HG02973 (cell line): ENCODE measurements at regions not wholly inside any gene's neighbourhood (a gene's known extent, or its start where the extent isn't known, plus 50 kb on each side); places are given as distances from the start of the nearest gene placed in this dataset.
"Not testable (repeated sequence)": the region's sequence is repeated elsewhere in the genome, so short reads cannot be mapped to it uniquely, and the experiment has no call there.

Experiments
- ATAC-seq: cut with Tn5 transposase; IDR thresholded peaks from one replicate; pipeline ENCODE4 v1.9.1; 2021; ENCODE audit warnings: moderate library complexity; ENCODE audit not compliant: unreplicated experiment

DNA sequence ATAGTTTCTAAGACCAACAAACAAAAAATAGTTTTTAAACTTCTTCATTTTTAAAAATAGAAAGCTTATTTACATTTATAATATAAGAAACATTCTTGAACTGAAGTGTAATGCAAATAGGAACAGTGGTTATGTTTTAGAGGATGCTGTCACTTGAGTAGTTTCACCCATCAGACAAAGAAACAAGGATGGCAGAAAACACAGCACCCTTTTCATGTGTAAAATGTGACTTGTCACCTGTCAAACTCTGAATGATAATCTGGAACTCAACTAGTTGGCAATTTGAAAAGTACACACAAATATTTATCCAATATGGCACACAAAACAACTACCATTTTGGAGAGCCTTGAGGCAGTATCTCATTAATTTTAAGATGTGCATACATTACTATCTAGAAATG is 816.0 kb downstream of the TSN start:
- not testable (repeated sequence) for ATAC-seq

DNA sequence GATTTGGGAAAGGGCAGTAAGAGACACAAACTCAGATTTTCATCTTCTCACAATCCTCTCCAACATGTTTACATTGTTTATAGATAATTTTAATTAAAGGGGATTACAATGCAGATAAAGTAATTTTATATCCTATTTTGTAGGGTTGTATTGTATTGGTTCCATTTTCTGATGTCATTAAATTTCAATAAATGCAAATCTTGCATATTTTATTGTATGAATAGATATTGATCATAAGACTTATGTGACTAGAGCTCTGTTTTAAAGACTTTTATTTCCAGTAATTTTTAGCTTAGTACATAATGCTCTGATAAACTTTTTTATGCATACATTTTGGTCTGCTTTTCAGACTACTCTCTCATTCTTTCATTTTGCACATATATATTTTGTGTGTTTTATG is 819.6 kb downstream of the TSN start:
- no peak for ATAC-seq

DNA sequence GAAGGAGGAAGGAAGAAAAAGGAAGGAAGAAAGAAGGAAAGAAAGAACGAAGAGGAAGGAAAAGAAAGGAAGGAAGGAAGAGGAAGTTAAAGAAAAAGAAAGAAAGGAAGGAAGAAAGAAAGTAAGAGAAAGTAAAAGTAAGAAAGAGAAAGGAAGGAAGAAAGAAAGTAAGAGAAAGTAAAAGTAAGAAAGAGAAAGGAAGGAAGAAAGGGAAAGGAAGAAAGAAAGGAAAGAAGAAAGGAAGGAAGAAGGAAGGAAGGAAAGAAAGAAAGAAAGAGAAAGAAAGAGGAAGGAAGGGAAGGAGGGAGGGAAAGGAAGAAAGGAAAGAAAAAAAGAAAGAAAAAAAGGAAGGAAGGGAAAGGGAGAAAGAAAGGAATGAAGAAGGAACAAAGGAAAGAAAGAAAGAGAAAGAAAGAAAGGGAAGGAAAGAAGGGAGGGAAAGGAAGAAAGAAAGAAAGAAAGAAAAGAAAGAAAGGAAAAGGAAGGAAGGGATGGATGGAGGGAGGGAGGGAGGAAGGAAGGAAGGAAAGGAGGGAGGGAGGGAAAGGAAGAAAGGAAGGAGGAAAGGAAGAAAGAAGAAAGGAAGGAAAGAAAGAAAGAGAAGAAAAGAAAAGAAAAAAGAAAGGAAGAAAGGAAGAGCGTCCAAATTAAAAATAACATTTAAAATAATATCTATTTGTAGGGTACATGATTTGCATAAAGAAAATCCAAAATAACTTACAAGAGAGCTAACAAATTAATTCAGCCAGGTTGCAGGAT is 827.9 kb downstream of the TSN start:
- no peak for ATAC-seq

DNA sequence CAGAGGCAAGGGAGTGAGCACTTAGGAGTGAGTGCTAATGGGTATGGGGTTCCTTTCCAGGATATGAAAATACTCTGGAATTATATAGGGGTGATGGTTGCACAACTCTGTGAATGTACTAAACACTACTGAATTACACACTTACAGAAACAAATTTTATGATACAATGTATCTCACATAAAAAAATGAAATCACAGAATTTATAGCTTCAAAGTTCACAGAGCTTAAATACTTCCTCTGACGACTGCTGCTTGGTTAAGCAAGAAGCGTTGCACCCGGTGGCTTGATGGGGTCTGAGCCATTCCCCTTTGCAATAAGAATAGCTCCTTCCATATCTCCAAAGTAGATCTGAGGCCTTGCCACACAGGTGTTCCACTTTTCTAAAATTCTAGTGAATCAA is 835.1 kb downstream of the TSN start:
- ATAC-seq, result no peak

DNA sequence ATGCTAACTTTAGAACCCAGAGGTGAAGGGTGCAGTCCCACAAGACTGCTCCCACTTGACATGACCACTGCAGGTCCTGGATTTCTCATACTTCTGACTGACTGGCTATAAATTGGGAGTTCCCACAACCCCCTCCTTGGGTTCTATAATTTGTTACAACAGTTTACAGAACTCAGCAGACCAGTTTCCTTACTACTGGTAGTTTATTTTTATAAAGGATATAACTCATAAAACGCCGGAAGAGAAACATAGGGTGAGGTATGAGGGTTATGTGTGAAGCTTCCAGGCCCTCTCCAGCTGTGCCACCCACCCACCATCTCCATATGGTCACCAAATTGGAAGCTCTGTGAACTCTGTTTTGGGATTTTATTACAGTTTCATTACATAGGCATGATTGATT is 839.6 kb downstream of the TSN start:
- ATAC-seq, result no peak

DNA sequence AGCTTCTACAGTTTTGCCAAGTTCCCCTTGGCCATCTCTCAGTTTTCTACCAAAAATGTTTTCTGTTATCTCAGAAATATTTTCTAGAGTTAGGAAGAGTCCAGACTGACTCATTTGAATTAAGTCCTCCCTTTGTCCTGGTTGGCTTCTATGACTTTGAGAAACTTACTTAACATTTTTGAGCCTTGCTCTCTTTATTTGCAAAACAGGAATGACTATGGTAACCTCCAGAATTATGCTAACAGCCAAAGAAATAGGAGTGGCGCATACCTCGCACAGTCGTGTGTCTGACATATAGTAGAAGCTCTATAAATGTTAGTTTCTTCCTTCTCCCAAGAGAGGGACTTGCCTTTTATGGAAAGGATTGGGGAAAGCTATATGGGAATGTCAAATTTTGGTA is 841.1 kb downstream of the TSN start:
- no peak for ATAC-seq

DNA sequence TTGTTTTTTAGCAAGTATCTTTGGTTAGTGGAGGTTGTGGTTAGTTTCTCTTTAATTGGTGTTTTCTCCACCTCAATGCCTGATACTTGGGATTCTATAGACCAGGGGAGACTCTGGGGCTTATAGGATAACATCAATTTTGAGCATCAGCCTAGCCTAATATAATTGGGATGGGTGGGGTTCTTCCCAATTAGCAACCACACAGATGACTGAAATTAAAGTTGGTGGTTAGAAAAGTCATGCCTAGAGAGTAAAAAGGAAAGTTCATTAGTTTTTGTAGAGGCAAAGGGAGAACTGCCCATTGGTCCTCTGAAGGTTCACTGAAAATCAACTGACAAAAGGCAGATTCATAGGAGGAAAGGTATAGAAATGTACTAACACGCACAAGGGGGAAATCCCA is 843.3 kb downstream of the TSN start:
- no peak for ATAC-seq

DNA sequence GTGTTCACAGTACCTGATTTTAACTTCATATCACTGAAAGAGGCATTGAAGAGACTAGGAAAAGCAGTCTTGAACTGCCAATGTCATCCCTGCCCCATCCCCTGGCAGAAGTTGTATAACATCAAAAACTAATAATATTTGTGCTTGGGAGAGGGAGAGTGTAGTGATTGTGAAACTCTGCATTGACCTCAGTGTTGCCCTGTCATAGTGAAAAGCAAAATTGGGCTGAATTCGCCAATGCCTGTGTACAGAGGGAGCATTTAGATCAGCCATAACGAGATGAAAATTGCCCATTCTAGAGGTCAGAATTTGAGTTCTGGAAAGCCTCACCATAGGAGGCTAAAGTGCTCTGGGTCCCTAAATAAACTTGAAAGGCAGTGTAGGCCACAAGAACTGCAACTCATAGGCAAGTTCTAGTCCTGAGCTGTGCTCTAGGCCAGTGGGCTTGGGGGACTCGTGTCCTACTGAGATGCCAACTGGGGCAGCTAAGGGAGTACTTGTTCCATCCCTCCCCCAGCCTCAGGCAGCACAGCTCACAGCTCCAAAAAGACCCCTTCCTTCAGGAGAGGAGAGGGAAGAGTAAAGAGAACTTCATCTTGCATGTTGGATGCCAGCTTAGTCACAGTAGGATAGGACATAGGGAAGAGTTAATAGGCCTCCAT is 855.6 kb downstream of the TSN start:
- no peak for ATAC-seq

DNA sequence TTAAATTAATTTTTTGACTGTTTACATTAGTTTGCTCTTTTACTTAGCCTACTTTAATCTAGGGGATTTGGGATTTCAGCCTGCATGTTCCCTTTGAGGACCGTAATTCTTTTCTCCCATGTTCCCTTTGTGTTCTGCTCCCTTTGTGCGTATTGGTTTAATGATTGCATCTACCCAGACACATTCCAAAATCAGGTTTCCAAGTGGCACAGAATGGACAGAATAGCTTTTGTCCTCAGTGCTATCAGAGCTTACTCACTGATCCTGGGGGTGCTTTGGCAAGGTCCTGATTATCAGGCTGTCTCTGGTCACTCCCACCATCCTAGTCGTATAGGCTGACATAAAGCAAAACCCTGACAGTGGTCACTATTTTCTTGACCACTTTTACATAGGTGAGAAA is 867.5 kb downstream of the TSN start:
- ATAC-seq, result no peak

DNA sequence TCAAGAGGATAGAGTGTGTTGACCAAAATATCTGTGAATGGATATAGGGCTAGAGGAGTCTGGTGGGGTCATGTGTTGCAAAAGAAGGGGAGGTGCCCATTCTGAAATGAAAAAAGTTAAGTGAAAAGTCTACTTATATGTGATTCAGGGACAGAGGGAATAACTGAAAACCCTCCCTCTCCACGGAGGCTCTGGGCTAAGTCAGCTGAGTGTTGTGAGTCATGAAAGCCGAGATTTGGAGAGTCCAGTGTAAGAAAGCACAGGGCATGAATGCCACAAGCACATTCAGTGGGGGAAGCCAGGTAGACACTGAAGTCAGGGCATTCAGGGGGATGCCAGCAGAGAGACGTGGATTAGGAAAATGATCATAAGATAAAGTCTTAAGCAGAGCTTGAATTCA is 871.9 kb downstream of the TSN start:
- no peak for ATAC-seq

DNA sequence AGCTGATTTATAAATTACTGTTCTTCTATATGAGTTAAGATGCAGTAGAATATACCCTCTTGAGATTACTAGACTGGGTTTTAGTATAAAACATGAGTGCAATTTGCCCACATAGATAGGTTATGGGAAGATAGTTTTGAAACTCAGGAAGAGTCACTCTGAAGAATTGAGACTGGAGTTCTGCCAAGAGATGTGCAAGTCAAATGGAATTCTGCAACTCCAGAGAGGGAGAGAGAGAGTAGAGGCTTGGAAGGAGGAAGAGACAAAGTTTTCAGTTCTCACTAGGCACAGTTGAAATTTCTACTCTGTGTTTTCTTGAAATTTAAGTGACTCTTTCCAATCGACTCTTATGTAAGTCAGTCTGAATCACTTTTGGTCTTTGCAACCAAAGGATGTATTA is 878.8 kb downstream of the TSN start:
- ATAC-seq, result no peak

DNA sequence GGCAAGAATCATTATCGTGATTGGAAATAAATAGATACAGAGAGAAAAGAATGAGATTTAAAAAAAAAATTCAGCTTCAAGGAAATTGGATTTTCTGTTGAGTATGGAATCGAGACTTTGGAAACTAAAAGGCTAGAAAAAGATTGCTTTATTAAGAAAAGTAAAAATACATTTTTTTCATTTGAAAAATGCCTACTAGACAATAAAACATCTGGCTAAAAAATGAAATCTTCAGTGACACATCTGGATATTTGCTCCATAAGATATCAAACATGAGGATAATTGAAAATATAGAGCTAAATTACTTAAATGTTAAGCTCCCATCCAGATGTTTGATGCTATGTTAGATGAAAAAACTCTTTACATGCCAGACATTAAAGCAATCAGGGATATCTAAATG is 879.5 kb downstream of the TSN start:
- ATAC-seq, result no peak

DNA sequence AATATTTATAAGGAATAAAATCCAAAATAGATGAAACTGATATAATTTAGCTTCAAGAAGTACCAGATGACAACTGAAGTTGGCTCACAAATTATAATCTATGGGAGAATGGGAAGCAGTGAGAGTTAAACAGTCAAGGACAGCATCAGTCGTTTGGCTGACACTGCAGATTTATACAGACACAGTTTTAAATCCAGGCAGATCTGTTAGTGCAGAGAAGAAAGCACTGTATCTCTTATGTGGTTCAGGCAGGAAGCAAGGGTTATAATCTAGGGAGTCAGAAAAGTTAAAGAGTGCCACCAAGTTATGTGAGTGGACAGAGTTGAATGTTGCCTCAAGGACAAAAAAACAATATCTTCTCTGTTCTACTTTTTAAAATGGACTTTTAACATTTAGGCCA is 880.2 kb downstream of the TSN start:
- no peak for ATAC-seq

DNA sequence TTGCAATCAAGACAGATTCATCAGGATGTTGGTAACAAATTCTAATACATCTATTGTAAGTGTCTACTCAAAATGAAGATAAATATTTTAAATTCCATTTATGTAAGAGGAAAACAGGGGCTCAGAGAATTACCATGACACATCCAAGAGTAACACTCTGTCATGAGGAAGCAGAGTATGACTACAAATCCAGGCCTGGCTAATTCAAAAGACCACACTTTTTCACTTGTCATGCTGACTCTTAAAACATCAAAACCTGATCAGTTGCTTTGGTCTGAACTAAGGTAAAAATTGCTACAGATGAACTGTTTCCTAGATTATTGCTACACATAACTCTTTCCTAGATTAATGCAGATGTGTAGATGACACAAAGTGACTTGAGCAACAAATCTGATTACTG is 880.6 kb downstream of the TSN start:
- ATAC-seq, result no peak

DNA sequence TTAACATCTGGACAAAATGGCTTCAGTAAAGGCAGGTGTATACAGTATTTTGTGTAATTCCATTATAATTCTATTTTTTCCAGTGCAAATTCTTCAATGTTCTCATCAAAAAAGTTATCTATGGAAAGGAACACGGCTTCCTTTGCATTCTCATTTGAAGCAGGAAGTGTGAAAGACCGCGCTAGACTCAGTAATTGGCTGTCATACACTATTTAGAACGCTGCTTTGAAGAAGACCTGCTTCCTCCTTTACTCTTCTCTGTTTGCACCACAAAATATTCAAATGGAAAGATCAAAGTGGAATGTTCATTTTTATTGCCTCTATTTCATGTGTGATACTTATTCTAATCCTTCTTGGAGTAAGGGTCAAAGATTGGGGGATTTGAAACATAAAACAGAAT is 883.7 kb downstream of the TSN start:
- no peak for ATAC-seq

DNA sequence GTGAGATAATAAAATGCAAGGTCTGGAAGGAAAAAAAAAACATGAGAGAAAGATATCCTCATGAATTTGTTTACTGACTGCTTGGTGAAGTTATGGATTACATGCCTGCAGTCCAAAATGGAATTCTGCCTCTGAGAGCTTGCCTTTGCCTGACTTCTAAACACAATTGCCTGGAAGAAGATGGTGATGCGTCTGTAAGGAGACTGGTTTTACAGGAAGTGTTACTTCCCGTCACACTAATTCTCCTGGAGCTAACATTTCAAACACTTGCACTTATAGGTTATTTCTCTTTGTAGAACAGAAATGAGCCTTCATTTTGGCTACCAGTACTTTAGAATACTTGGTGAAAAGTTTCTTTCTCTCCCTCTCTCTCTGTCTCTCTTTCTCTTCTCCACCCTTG is 884.3 kb downstream of the TSN start:
- no peak for ATAC-seq

DNA sequence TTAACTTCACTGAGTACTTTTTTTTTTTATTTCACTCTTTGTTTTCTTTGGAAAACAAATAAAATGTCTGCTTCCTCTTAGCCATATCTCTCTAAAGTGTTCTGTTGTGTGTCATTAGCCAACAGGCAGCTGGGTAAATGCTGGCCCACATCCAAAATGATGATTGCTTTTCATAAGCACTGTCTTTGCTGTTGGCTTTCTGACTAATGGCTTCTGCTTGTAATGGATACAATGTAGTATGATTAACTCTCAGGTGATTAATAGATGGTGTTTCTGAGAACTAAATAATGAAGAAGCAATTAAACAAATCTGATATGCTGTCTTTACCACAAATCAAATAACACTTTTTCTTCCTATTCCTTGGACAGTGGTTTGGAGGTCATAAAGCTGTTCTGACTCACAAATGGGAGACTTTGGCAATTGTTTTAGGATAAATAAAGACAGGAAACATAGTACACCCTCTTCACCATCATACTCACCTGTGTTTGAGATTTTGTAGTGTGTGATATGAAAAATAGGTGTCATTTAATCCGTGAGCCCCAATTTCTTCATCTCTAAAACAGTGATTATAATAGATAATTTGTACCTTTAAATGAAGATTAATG is 888.4 kb downstream of the TSN start:
- no peak for ATAC-seq

DNA sequence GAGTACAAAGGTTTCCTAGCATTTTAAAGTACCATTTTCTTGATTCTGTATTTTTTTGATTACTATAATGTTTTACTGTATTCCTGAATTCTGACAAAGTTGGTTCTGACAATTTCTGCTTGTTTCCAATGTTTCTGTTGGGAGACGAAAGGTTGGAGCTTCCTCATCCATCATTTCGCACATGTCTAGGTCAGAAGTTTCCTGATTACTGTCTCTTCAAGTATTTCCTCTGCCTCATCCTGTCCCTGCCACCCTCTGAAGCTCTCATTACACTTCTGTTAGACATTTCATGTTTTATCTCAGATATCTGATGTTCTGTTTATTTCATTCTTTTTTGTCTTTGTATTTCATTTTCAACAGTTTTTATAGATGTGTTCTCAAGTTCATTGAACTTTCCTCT is 895.8 kb downstream of the TSN start:
- ATAC-seq, result no peak

DNA sequence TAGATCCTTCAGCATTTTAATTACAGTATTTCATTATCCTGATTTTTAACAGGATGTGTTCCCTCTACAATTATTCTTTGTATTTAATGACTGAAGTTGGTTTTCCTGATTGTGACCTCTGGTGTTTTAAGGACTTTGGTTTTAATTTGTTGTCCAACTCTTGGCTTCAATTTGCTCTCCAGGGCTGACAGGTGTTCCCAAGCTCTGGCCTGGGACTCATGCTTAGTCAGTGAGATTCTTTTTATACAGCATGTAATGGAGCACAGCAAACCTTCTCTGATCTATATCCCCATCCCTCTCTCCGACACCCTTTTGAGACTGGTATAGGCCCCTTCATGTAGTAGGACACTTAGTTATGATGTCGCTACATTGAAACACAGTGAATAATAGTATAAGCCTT is 896.3 kb downstream of the TSN start:
- no peak for ATAC-seq

DNA sequence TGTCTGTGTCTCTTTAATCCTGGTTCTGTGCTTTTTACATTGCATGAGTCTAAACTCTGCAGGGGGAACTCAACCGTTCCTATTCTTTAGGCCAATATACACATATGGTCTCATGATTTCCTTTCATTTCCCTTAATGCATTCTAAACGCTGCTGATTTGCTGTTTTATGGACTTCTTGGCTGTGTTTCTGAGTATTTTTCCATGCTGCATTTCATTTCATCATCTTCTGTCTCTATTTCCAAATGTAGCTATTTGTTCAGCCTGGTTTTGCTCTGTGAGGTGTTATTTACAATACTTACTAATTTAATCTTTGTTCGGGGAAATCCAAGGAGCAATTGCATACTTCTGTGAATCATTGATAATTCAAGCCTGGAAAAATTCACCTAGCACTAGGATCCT is 897.2 kb downstream of the TSN start:
- no peak for ATAC-seq

DNA sequence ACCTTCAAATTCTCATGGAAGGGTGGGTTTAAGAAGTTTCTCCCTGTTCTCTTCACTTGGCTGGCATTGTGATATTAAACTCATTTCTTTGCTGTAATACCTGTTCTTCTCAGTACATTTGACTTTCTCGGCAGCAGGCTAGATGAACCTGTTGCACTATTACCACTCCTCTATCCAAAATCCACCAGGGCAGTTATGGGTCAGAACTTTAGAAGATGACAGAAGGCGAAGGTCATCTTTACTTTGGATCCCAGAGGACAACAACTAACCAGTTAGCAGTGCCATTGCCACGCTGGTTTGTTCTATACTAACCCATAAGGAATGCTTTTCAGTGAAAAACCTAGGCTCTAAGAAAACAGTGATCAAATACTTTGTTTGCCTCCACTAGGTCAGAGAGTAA is 901.0 kb downstream of the TSN start:
- ATAC-seq, result no peak

DNA sequence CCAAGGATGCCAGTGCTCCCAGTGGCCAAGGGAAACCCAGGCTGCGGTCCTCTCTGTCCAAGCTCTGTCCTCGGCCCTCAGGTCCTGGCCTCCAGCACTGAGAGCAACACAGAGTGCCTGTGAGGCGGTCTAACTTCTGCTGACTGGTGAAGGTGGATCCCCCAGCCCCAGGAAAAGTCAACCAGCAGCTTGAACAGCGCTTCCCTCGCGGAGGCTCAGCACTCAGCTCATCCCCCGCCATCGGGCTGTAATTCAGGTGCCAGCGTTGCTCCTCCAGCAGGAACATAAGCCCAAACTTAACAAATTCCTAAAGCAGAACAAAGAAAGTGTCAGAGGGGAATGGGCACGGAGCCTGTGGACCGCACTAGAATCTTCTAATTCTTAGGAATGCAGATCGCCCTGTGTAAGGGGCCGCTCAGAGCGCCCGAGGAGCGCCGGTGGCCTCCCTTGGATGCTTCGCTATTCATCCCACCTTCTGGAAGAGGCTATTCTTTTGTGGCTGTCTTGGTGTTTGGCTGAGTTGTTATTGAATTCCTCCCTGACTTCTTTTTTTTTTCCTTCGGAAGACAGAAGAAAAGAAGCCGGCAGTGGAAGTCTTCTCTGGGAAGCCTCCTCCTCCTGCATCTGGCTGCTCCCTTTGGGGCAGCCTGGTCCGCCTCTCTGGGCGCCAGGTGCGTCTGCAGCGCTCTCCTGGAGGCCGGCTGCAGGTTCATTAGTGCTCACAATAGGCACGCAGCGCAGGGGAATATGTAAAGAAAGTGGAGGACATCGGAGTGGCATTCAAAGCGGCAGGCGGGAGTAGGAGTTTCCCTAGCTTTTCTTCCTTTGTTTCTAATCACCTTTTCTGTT is 905.6 kb downstream of the TSN start:
- no peak for ATAC-seq
